ENCODE measurements at regions not wholly inside any gene's neighbourhood (a gene's known extent, or its start where the extent isn't known, plus 50 kb on each side); places are given as distances from the start of the nearest gene placed in this dataset.

- no peak overlapping the region for H3K9ac ChIP-seq (ENCODE audit: low read depth in 1 of 2, low read length in 2 of 2)
- H3K4me1 ChIP-seq (ENCODE audit: control insufficient read depth in 2 of 2, insufficient read depth in 2 of 2, low read length in 2 of 2) = no peaks in the 10 kb centered on the region
- H3K4me3 ChIP-seq (ENCODE audit: low read length in 2 of 2) = no peak overlapping the region
These were observed 1408.2 kb upstream of the PIK3C3 start for GRCh38 chr18:40546875-40547274.

GRCh38 chr18:40534723-40535122, 1420.3 kb upstream of the PIK3C3 start:
- no peaks in the 10 kb centered on the region for H3K36me3 ChIP-seq (ENCODE audit: control insufficient read depth in 2 of 2, insufficient read depth in 2 of 2, low read length in 2 of 2)
- H3K27ac ChIP-seq (ENCODE audit: low read depth in 2 of 2, low read length in 2 of 2) = no peak overlapping the region
- no peak overlapping the region for H3K9ac ChIP-seq (ENCODE audit: low read depth in 1 of 2, low read length in 2 of 2)
- H3K4me3 ChIP-seq (ENCODE audit: low read length in 2 of 2) = no peak overlapping the region
- H3K4me1 ChIP-seq (ENCODE audit: control insufficient read depth in 2 of 2, insufficient read depth in 2 of 2, low read length in 2 of 2) = no peaks in the 10 kb centered on the region
- H3K9me3 ChIP-seq (ENCODE audit: control insufficient read depth in 2 of 2, low read length in 2 of 2) = no peaks in the 10 kb centered on the region
- H3K27me3 ChIP-seq (ENCODE audit: control insufficient read depth in 2 of 2, insufficient read depth in 2 of 2, low read length in 2 of 2) = no peaks in the 10 kb centered on the region

More at GRCh38 chr18:40546875-40547274, 1408.2 kb upstream of the PIK3C3 start:
- Histone ChIP-seq H3K36me3 (ENCODE audit: control insufficient read depth in 2 of 2, insufficient read depth in 2 of 2, low read length in 2 of 2) (no peaks in the 10 kb centered on the region), H3K27ac (ENCODE audit: low read depth in 2 of 2, low read length in 2 of 2) (no peak overlapping the region), H3K27me3 (ENCODE audit: control insufficient read depth in 2 of 2, insufficient read depth in 2 of 2, low read length in 2 of 2) (no peaks in the 10 kb centered on the region), H3K9me3 (ENCODE audit: control insufficient read depth in 2 of 2, low read length in 2 of 2) (no peaks in the 10 kb centered on the region)

GRCh38 chr18:40532046-40532445, 1423.0 kb upstream of the PIK3C3 start:
- H3K4me3 ChIP-seq (ENCODE audit: low read length in 2 of 2) = no peak overlapping the region
- no peak overlapping the region for H3K9ac ChIP-seq (ENCODE audit: low read depth in 1 of 2, low read length in 2 of 2)
- no peaks in the 10 kb centered on the region for H3K4me1 ChIP-seq (ENCODE audit: control insufficient read depth in 2 of 2, insufficient read depth in 2 of 2, low read length in 2 of 2)
- no peaks in the 10 kb centered on the region for H3K27me3 ChIP-seq (ENCODE audit: control insufficient read depth in 2 of 2, insufficient read depth in 2 of 2, low read length in 2 of 2)
- H3K36me3 ChIP-seq (ENCODE audit: control insufficient read depth in 2 of 2, insufficient read depth in 2 of 2, low read length in 2 of 2) = no peaks in the 10 kb centered on the region
- no peaks in the 10 kb centered on the region for H3K9me3 ChIP-seq (ENCODE audit: control insufficient read depth in 2 of 2, low read length in 2 of 2)
- no peak overlapping the region for H3K27ac ChIP-seq (ENCODE audit: low read depth in 2 of 2, low read length in 2 of 2)

GRCh38 chr18:40531051-40531450, 1424.0 kb upstream of the PIK3C3 start:
- Histone ChIP-seq H3K9me3 (ENCODE audit: control insufficient read depth in 2 of 2, low read length in 2 of 2) (no peaks in the 10 kb centered on the region), H3K9ac (ENCODE audit: low read depth in 1 of 2, low read length in 2 of 2) (no peak overlapping the region), H3K27ac (ENCODE audit: low read depth in 2 of 2, low read length in 2 of 2) (no peak overlapping the region), H3K4me1 (ENCODE audit: control insufficient read depth in 2 of 2, insufficient read depth in 2 of 2, low read length in 2 of 2) (no peaks in the 10 kb centered on the region), H3K36me3 (ENCODE audit: control insufficient read depth in 2 of 2, insufficient read depth in 2 of 2, low read length in 2 of 2) (no peaks in the 10 kb centered on the region), H3K4me3 (ENCODE audit: low read length in 2 of 2) (no peak overlapping the region), H3K27me3 (ENCODE audit: control insufficient read depth in 2 of 2, insufficient read depth in 2 of 2, low read length in 2 of 2) (no peaks in the 10 kb centered on the region)

GRCh38 chr18:40529478-40529877, 1425.6 kb upstream of the PIK3C3 start:
- H3K27ac ChIP-seq (ENCODE audit: low read depth in 2 of 2, low read length in 2 of 2) = no peak overlapping the region
- H3K27me3 ChIP-seq (ENCODE audit: control insufficient read depth in 2 of 2, insufficient read depth in 2 of 2, low read length in 2 of 2) = no peaks in the 10 kb centered on the region
- no peak overlapping the region for H3K9ac ChIP-seq (ENCODE audit: low read depth in 1 of 2, low read length in 2 of 2)
- no peak overlapping the region for H3K4me3 ChIP-seq (ENCODE audit: low read length in 2 of 2)
- H3K9me3 ChIP-seq (ENCODE audit: control insufficient read depth in 2 of 2, low read length in 2 of 2) = no peaks in the 10 kb centered on the region
- H3K36me3 ChIP-seq (ENCODE audit: control insufficient read depth in 2 of 2, insufficient read depth in 2 of 2, low read length in 2 of 2) = no peaks in the 10 kb centered on the region
- H3K4me1 ChIP-seq (ENCODE audit: control insufficient read depth in 2 of 2, insufficient read depth in 2 of 2, low read length in 2 of 2) = no peaks in the 10 kb centered on the region

GRCh38 chr18:40524881-40525280, 1430.2 kb upstream of the PIK3C3 start:
- Histone ChIP-seq H3K4me3 (ENCODE audit: low read length in 2 of 2) (no peak overlapping the region), H3K9me3 (ENCODE audit: control insufficient read depth in 2 of 2, low read length in 2 of 2) (no peaks in the 10 kb centered on the region), H3K9ac (ENCODE audit: low read depth in 1 of 2, low read length in 2 of 2) (no peak overlapping the region), H3K27me3 (ENCODE audit: control insufficient read depth in 2 of 2, insufficient read depth in 2 of 2, low read length in 2 of 2) (no peaks in the 10 kb centered on the region), H3K36me3 (ENCODE audit: control insufficient read depth in 2 of 2, insufficient read depth in 2 of 2, low read length in 2 of 2) (no peaks in the 10 kb centered on the region), H3K4me1 (ENCODE audit: control insufficient read depth in 2 of 2, insufficient read depth in 2 of 2, low read length in 2 of 2) (no peaks in the 10 kb centered on the region), H3K27ac (ENCODE audit: low read depth in 2 of 2, low read length in 2 of 2) (no peak overlapping the region)

- Histone ChIP-seq H3K4me1 (ENCODE audit: control insufficient read depth in 2 of 2, insufficient read depth in 2 of 2, low read length in 2 of 2) (no peaks in the 10 kb centered on the region), H3K9ac (ENCODE audit: low read depth in 1 of 2, low read length in 2 of 2) (no peak overlapping the region), H3K4me3 (ENCODE audit: low read length in 2 of 2) (no peak overlapping the region), H3K36me3 (ENCODE audit: control insufficient read depth in 2 of 2, insufficient read depth in 2 of 2, low read length in 2 of 2) (no peaks in the 10 kb centered on the region), H3K27me3 (ENCODE audit: control insufficient read depth in 2 of 2, insufficient read depth in 2 of 2, low read length in 2 of 2) (no peaks in the 10 kb centered on the region), H3K9me3 (ENCODE audit: control insufficient read depth in 2 of 2, low read length in 2 of 2) (no peaks in the 10 kb centered on the region), H3K27ac (ENCODE audit: low read depth in 2 of 2, low read length in 2 of 2) (no peak overlapping the region)
These were observed 1431.7 kb upstream of the PIK3C3 start for GRCh38 chr18:40523287-40523686.

GRCh38 chr18:40501026-40501425, 1454.0 kb upstream of the PIK3C3 start:
- no peaks in the 10 kb centered on the region for H3K36me3 ChIP-seq (ENCODE audit: control insufficient read depth in 2 of 2, insufficient read depth in 2 of 2, low read length in 2 of 2)
- H3K27ac ChIP-seq (ENCODE audit: low read depth in 2 of 2, low read length in 2 of 2) = no peak overlapping the region
- H3K9ac ChIP-seq (ENCODE audit: low read depth in 1 of 2, low read length in 2 of 2) = no peak overlapping the region
- H3K27me3 ChIP-seq (ENCODE audit: control insufficient read depth in 2 of 2, insufficient read depth in 2 of 2, low read length in 2 of 2) = no peaks in the 10 kb centered on the region
- H3K9me3 ChIP-seq (ENCODE audit: control insufficient read depth in 2 of 2, low read length in 2 of 2) = no peaks in the 10 kb centered on the region
- H3K4me1 ChIP-seq (ENCODE audit: control insufficient read depth in 2 of 2, insufficient read depth in 2 of 2, low read length in 2 of 2) = no peaks in the 10 kb centered on the region
- no peak overlapping the region for H3K4me3 ChIP-seq (ENCODE audit: low read length in 2 of 2)

GRCh38 chr18:40494603-40495002, 1460.4 kb upstream of the PIK3C3 start:
- Histone ChIP-seq H3K9ac (ENCODE audit: low read depth in 1 of 2, low read length in 2 of 2) (no peak overlapping the region), H3K36me3 (ENCODE audit: control insufficient read depth in 2 of 2, insufficient read depth in 2 of 2, low read length in 2 of 2) (no peaks in the 10 kb centered on the region), H3K4me1 (ENCODE audit: control insufficient read depth in 2 of 2, insufficient read depth in 2 of 2, low read length in 2 of 2) (no peaks in the 10 kb centered on the region), H3K4me3 (ENCODE audit: low read length in 2 of 2) (no peak overlapping the region), H3K27ac (ENCODE audit: low read depth in 2 of 2, low read length in 2 of 2) (no peak overlapping the region), H3K9me3 (ENCODE audit: control insufficient read depth in 2 of 2, low read length in 2 of 2) (no peaks in the 10 kb centered on the region), H3K27me3 (ENCODE audit: control insufficient read depth in 2 of 2, insufficient read depth in 2 of 2, low read length in 2 of 2) (no peaks in the 10 kb centered on the region)

DNA sequence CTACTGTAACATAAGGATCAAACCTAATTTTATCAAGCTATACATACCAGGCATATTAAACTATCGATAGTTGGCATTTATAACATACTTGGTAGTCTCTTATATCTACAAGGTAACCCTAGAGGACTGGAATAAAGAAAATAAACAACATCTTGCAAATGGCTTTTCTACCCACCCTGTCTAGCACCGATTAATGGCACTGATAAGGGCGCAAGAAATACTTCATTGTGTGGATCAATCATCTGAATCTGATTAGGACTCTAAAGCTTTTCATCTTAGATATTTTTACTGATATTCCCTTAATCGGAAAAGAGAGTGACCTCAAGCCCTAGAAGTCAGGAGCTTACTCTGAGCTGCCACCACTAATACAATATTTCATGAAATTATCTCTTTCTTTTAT, 1461.7 kb upstream of the PIK3C3 start:
- H3K9ac ChIP-seq (ENCODE audit: low read depth in 1 of 2, low read length in 2 of 2) = no peak overlapping the region
- H3K4me3 ChIP-seq (ENCODE audit: low read length in 2 of 2) = no peak overlapping the region
- H3K27ac ChIP-seq (ENCODE audit: low read depth in 2 of 2, low read length in 2 of 2) = no peak overlapping the region
- H3K9me3 ChIP-seq (ENCODE audit: control insufficient read depth in 2 of 2, low read length in 2 of 2) = no peaks in the 10 kb centered on the region
- H3K36me3 ChIP-seq (ENCODE audit: control insufficient read depth in 2 of 2, insufficient read depth in 2 of 2, low read length in 2 of 2) = no peaks in the 10 kb centered on the region
- H3K27me3 ChIP-seq (ENCODE audit: control insufficient read depth in 2 of 2, insufficient read depth in 2 of 2, low read length in 2 of 2) = no peaks in the 10 kb centered on the region
- no peaks in the 10 kb centered on the region for H3K4me1 ChIP-seq (ENCODE audit: control insufficient read depth in 2 of 2, insufficient read depth in 2 of 2, low read length in 2 of 2)

DNA sequence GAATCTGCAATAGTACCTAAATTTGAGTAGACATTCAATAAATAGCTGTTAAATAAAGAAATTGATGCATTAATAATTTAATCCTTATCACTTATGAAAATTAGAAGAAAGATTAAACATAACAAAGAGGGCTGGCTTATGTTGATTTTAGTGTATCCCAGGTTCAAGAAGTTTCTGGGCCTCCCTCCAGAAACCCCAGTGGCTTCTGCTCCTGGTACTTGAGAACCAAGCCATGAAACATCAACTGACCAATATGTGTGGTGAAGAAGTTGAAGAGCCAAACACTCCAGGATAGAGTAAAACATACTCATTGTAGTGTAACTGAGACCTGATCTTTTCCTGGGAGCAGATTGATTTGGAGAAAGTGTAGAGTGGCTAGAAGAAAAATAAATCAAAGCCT, 1465.7 kb upstream of the PIK3C3 start:
- Histone ChIP-seq H3K4me1 (ENCODE audit: control insufficient read depth in 2 of 2, insufficient read depth in 2 of 2, low read length in 2 of 2) (no peaks in the 10 kb centered on the region), H3K36me3 (ENCODE audit: control insufficient read depth in 2 of 2, insufficient read depth in 2 of 2, low read length in 2 of 2) (no peaks in the 10 kb centered on the region), H3K27me3 (ENCODE audit: control insufficient read depth in 2 of 2, insufficient read depth in 2 of 2, low read length in 2 of 2) (no peaks in the 10 kb centered on the region), H3K4me3 (ENCODE audit: low read length in 2 of 2) (no peak overlapping the region), H3K27ac (ENCODE audit: low read depth in 2 of 2, low read length in 2 of 2) (no peak overlapping the region), H3K9me3 (ENCODE audit: control insufficient read depth in 2 of 2, low read length in 2 of 2) (no peaks in the 10 kb centered on the region), H3K9ac (ENCODE audit: low read depth in 1 of 2, low read length in 2 of 2) (no peak overlapping the region)
